ENCODE measurements at regions not wholly inside any gene's neighbourhood (a gene's known extent, or its start where the extent isn't known, plus 50 kb on each side); places are given as distances from the start of the nearest gene placed in this dataset.

DNA sequence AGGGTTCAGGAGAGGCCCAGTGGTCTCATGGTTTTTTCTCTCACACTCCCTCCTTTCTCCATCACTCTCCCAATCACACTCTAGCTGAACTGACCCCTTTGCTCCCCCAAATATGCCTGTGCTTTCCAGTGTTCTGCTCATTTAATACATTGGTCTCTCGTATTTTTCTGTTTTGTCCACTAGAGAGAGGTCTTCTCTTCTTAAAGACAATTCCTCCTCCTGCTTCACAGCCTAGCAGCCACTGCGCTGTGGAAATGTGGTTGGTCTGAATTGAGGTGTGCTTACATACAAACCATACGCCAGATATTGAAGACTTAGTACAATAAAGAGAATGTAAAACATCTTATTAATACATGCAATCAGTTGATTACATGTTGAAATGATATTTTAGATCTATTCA is 60.6 kb upstream of the XCR1 start:
- DNase-seq, result no peak

- no peak for DNase-seq
These were observed 59.7 kb upstream of the XCR1 start for GRCh38 chr3:46086986-46087385.

- no peak for DNase-seq
These were observed 58.8 kb upstream of the XCR1 start for GRCh38 chr3:46086083-46086437.

- no peak for DNase-seq
These were observed 58.3 kb upstream of the XCR1 start for GRCh38 chr3:46085421-46086082.

DNA sequence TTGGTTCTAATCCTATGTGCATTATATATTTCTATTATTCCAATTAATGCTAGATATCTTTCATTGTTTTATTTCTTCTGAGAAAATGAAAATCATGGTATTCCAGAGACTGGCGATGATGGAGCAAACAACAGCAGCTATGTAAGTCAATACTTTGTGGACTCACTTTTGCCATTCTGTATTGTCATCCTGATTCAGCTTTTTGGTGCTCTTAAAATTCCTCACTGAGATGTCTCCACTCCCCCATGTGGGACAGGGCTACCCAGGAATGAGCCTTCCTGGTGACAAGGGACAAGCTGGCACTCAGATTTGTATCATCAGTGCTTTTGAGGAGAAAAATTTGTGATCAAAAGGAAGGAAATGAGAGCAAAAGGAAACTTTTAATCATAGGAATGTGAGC is 56.7 kb upstream of the XCR1 start:
- no peak for DNase-seq

DNA sequence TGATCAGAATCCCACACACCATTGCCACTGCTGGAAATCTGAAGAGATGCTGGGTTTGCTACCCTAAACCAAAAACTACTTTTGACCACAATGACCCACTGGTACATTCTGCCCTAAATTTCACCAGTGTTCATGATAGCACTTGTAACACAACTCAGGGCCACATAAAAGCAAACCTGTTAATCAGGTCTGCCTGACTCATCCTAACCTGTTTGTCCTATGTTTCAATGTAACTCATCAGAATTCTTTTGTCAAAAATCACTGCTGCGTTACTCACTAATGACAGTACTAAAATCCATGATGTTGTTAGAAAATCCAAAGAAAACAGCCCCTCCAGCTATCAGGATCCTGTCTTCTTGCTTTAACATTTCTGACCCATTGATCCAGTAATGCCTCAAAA is 55.6 kb upstream of the XCR1 start:
- DNase-seq, result no peak

DNA sequence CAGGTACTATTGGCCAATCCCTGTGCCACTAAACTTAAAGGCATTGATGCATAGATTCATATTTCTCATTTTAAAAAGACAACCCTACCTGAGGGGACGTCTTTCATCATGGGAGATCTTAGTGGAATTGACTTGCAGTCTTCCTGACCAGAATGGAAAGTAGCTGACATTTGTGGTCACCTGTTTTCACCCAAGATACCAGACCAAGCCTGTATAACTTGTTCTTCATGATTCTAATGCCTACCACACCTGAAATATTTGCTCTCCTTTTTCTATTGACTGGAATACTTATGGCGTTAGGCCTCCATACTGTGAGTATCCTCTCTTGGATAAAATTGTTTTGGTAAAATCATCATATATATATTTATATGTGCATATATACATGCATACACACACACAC is 54.7 kb upstream of the XCR1 start:
- no peak for DNase-seq

- DNase-seq, result no peak
These were observed 53.7 kb upstream of the XCR1 start for GRCh38 chr3:46080969-46081345.

DNA sequence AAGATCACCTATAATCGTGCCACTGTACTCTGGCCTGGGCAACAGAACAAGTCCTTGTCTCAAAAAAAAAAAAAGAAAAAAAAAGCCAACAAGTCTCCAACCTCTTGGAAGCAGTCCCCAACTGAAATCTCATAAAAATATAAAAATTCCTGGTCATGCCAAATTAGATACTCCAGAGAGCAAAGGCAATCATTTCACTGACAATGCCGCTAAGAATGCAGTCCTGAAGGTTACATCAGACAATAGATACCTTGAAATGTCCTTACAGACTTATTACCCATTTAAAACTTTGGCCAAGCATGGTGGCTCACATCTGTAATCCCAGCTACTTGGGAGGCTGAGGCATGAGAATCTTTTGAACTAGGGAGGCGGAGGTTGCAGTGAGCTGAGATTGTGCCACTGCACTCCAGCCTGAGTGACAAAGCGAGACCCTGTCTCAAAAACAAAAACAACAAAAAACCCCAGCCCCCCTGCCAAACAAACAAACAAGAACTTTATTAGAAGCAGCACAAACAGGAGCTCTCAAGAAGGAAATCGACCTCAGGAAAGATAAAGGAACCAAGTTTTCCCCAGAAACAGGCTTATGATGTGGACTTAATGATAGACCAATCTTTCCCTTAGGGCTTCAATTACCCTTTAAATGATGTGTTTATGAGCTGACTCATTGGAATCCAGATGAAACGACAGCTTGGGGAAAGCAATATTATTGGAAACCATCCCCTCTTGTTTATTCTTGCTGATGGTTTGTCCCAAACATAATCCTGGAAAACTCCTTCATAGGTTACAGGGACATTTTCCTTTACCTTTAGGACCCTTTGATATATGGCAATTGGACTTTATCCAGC is 53.1 kb upstream of the XCR1 start:
- DNase-seq, result no peak

DNA sequence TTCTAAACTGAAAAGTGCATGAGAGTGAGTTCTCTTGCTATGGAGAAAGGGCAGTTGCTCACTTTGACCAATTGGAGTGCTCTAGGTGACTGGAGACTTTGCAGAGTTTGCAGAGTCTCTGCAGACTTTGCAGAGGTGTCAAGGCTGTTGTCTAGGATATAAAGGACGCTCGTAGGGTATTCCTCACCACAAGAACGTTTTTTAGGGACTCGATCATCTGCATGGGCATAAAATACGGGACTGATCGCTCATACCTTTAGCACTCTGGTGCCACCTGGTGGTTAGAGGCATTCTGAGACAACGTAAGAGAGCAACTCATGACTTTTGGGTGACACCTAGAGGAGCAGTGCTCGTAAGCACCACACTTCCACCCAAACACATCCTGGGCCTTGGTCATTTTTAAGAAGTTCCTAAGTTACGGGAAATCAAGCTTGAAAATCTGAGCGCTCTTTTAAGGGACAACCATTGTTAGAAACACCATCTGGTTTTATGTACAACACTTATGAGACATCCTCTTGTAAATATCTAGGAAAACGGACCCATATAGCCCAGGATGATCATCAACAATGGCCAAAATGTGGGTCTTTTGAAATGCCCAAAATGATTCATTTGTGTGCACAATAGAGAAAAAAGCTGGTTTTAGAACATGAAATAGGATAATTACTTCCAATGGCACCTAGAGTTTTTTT is 51.6 kb upstream of the XCR1 start:
- DNase-seq, result peak; percentile 70

All from NCI-H510A treated with DMSO at 0.1 percent for 48 hours (cell line).